Stimulated activated CD8-positive, alpha-beta memory T cell treated with anti-CD3 and anti-CD28 coated beads, Interleukin-12 subunit alpha, Interleukin-12 subunit beta, amount 100 ng/mL, for 24 hours (primary cell): ENCODE measurements at regions not wholly inside any gene's neighbourhood (a gene's known extent, or its start where the extent isn't known, plus 50 kb on each side); places are given as distances from the start of the nearest gene placed in this dataset.

Experiments used
- DNase-seq: peaks from one replicate; pipeline ENCODE4 v3.0.0-alpha.2; 2020; ENCODE audit errors: extremely low read depth

- no peak for DNase-seq
These were observed 424.8 kb downstream of the QKI start for GRCh38 chr6:163839296-163839695.

GRCh38 chr6:163837691-163838431 is 423.3 kb downstream of the QKI start:
- DNase-seq, result no peak

DNA sequence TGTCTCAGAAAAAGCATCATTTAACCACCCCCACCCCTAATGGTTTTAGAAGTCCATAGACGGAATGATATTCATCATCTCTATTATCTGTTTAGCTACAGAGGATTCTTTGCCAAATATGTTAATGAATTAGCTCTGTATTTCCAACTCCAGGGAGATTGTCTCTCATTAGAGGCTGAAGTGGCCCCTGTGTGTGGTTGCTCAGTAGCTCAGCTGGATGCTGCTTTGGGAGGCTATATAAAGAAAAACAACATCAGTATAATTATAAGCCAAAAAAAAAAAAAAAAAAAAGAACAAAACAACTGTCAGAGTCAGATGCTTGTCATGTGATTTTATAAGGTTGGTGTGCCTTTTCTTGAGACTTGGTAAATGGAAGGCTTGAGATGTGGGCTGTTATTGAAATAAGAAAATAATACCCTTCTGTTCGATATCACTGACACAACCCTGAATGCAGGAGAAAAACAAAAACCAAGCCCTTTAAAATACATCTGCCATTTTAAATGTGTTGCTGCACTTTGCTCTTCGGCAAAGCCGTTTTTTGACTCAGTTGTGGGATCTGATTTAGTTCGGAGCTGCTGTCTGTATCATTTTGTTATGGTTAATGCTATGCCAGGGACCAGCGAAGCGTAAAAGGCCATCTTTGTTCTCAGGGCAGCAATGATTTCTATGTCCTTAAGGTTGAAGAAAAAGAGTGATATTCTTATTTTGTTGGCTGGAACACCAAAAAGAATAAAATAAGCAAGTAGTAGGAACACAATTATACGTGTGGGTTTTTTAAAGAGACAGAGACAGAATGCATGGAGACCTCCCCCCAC is 422.6 kb downstream of the QKI start:
- DNase-seq, result no peak

DNA sequence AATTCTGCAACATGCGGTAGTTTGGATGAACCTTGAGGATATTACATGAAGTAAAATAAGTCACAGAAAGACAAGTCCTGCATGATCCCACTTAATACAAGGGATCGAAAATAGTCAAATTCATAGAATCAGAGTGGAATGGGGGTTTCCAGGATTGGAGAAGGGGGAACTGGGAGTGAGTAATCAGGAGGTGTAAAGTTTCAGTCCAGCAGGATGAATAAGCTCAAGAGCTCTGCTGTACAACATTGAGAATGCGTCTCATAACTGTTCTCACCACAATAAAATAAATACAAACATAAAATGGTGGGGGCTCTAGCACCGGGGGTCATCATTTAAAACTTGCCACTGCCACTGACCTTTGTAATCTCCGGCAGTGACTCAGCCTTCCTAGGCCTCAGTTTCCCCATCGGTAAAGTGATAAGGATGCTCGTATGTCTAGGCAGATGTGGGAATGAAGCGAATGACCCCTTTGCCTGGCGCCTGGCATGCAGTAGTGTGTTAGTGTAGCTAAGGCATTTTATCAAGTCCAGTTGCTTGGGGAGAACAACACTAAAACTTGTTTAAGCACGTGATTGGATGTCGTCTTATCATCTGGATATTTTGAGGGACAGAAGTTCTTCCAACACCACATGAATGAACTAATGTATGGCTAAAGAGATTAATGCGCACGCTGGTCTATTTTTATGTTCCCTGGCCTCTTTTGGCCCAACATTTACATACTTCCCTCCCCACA is 421.1 kb downstream of the QKI start:
- DNase-seq, result no peak

DNA sequence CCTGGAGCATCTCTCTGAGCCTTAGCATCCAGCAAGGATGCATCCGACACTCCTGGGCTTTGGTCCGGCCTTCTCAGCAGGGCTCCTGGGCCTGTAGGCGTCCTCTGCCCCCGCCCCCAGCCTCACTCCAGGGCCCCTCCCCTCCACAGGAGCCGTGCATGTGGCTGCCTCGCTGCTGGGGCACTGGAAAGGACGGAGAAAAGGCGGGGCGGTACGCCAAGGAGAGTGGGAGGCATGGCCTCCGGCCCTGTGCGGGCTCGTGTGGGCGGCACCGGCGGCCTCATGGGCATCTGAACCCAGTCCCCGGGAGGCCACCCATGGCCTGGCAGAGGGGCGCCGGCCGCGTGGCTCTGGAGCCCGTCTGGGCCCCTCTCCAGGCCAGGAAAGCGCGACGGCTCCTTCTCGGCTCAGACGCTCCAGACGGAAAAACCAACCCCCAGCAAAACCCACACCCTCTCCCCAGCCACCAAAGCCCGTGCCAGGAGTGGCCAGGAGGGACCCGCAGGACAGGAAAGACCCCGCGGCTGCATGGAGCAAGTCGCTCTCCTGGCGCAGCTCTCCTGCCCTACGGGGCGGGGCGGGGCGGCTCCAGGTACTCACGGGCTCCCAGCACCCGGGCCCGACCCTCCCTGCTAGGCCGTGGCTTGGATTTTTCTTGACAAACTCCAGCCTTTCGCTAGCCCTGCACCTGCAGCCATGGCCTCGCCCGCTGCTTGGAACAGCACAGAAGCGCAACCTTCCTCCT is 419.9 kb downstream of the QKI start:
- DNase-seq, result no peak

GRCh38 chr6:163831736-163832135 is 417.2 kb downstream of the QKI start:
- no peak for DNase-seq

GRCh38 chr6:163830641-163831040 is 416.1 kb downstream of the QKI start:
- no peak for DNase-seq

DNA sequence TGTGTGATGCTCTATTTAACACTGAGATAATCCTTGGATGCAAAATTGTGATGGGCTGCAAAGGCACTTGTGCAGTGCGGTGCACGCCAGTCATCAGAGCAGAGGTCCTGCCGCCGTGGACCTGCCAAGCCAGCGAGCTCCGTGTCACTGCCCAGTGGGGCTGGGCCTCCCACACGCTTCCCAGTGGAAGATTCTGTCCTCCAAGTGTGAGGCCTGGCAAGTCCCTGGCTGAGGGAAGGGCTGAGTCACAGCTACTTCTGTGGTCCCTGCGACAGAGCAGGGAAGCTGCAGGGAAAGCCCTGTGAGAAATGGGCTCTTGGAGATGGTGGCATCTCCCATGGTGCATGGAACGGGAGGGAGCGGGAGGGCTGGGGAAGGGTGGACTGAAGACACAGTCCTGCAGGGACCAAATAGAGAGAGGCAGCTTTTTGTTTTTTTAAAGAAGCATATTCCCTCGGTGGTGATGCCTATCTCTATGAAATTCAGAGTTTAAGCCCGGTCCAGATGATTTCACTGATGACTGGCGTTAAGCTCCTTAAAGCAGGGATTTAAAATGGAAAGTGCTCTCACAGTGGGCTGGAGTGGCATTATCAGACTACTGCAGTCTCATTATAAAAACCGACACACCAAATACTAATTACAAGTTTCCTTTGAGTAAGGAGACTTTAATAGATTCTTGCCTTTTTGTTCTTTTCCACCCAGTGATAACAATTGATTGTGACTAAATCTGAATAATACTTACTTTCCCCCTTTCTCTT is 413.7 kb downstream of the QKI start:
- DNase-seq, result no peak

- DNase-seq, result no peak
These were observed 412.6 kb downstream of the QKI start for GRCh38 chr6:163827143-163827542.

DNA sequence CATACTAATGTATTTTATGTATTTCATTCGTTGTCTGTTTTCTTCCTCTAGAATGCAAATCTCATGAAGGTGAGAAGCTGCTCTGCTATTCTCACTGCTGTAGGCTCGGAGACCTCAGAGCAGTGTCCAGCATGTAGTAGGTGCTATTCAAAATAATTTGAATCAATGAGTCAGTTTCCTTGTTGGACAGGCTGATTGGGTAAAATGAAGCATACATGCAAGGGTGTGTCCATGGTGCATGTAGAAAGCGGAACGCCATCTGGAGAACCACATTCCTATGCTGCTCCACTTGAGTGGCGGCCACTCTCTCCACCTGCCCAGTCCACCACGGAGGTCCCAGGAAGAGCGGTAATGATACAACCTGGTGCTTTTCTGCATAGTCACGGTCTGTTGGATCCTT is 412.1 kb downstream of the QKI start:
- no peak for DNase-seq

- DNase-seq, result no peak
These were observed 410.5 kb downstream of the QKI start for GRCh38 chr6:163825033-163825432.

DNA sequence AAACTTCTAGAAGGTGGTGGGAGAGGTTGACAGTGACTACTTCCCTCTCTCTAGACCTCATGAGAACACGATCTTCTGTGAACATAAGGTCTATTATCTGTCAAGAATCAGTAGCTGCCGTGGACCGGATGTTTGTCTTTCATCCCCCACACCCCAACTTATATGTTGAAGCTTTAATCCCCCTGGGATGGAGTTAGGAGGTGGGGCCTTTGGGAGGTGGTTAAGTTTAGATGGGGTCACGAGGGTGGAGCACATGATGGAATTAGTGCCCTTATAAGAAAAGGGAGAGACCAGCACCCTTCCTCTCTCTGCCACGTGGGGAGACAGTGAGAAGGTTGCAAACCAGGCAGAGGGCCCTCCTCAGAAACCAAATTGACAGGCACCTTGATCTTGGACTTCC is 409.1 kb downstream of the QKI start:
- no peak for DNase-seq

DNA sequence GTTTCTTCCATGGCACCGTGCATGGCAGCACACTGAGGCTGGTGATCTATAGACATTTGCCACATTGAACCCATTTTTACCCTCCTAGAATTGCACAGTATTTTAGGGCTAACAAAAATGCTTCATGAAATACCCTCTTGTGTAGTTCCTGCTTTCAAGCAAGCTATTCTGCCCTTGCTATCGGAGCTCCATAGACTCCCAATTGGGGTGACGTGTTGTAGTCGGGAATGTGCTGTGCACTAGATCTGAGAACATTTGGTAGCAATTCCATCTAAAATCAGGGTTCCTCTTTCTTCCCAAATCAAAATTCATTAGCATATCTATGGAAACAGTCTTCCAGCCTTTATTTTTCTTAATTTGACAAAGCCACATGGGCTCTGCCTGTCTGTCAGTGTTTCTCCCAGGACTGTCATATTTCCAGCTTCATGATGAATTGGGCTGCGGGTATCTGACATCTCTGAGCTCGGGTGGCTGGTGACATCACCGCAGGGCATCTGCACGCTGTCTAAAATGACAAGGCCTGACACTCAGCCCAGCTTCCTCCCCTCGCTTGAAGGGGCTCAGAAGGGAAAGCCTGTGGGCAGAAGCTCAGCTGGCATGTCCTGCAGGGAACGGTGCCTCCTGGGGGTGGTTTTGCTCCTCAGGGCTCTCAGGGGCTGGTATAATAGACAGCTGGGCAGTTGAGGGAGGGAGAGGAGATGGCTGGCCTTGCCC is 406.4 kb downstream of the QKI start:
- no peak for DNase-seq

DNA sequence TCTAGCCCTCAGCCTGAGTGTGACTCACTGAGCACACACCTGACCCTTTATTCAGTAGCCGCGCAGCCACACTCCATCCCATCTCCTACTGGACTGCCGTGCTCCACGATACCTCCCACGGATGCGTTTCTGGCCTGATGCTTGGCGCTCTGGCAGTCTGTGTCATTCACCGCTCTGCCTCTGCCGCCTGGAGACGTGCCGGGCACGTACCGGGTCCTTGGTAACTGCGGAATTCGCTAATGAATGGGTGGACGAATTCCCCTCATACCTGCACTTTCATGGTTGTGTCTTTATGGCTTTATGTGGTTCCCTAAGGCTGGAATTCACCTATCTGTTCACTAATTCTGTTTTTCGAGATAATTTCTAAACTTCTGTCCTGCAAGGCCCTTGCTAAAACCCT is 405.7 kb downstream of the QKI start:
- no peak for DNase-seq

DNA sequence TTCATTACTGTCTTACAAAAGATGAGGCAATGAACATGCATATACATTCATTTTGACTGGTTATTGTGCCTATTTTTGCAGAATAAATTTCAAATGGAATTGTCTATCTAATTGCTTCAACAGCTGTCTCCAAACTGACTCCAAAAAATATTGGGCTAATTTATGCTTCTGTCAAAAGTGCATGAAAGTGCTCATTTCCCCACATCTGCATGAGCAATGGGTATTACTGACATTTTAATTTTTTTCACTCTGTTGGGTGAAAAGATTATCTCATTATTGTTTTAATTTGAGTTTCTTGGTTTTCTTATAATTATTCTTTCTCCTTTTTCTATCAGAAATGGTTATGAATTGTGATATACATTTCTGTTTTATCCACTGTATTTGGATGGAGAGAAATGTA is 404.2 kb downstream of the QKI start:
- no peak for DNase-seq

DNA sequence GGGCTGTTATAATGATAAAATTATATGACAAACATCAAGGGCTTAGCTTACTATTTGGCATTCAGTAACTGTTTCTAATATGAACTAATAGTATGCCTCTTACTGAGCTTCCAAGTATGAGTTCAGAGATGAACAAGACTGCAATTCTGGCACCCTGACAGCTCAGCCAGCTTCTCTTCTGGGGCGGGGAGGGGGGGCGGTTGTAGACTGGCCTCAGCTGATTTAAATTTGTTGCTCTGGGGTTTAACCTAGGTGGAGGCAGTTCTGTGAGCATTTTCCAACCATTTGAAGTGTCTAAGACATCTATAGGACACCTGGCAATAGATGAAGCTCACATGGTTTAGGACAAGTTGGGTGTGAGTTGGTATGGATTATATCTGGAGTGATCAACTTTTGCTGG is 401.9 kb downstream of the QKI start:
- no peak for DNase-seq

GRCh38 chr6:163815796-163816195 is 401.3 kb downstream of the QKI start:
- no peak for DNase-seq

GRCh38 chr6:163814494-163815364 is 400.2 kb downstream of the QKI start:
- no peak for DNase-seq

GRCh38 chr6:163813979-163814493 is 399.5 kb downstream of the QKI start:
- DNase-seq, result no peak
